Activated CD8-positive, alpha-beta memory T cell treated with anti-CD3 and anti-CD28 coated beads for 1 hour (primary cell): ENCODE measurements at regions not wholly inside any gene's neighbourhood (a gene's known extent, or its start where the extent isn't known, plus 50 kb on each side); places are given as distances from the start of the nearest gene placed in this dataset.

Experiments used
- DNase-seq, 2 donors: peaks; one replicate each; pipeline ENCODE4 v3.0.0-alpha.2; 2020; ENCODE audit warnings: low read depth in 1 of 2; ENCODE audit errors: extremely low read depth in 1 of 2

DNA sequence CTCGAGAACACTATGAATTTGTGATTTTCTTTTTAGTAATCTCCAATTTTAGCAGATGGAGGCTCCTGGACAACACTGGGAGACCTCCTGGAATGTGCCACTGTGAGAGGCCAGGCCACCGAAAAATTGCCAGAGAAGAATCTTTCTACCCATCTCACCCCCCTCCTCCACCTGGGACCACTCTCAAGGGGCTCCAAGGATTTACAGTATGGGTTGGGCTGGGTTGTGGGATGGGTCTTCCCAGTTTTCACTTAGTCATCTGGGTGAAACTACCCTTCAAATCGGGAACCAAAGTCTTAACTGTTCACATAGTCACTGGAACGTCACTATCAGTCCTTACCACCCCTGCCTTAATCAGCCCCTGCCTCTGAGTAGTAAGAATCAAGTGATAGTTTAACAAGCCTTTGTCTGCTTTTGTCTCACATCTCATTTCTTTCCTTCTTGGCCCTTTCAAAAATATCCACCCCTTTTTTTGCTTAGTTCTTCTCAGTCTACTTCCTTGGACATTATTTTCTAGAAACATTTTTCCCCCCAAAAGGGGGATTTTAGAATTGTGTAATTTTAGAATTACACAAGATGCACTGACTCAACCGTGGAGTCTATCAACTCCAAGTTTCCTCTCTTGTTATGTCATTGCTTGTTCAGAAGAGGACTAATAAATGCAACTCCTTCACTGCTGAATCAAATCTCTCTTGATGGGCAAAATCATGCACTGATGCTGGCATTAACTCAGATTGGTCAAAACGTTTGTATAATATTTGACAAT lies 148.2 kb upstream of the MOCS1 start:
- DNase-seq: no peak

DNA sequence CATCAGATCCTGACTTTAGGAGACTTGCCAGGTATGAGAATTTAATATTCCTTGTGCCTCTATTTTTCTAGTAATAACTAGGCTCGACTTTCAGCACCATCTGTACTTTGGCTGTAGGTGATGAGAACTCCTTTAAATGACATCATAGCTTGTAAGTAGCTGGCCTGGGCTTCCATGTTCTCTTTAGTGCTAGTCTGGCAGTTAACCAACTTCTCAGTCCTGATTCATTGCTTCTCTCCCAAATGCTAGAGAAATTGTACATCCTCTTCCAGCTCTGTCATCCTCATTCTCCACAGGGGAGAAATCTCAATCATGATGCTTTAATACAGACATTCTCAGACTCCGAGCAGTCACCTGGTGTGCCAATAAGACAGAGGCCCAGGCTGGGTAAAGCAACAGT lies 143.5 kb upstream of the MOCS1 start:
- DNase-seq: no peak

DNA sequence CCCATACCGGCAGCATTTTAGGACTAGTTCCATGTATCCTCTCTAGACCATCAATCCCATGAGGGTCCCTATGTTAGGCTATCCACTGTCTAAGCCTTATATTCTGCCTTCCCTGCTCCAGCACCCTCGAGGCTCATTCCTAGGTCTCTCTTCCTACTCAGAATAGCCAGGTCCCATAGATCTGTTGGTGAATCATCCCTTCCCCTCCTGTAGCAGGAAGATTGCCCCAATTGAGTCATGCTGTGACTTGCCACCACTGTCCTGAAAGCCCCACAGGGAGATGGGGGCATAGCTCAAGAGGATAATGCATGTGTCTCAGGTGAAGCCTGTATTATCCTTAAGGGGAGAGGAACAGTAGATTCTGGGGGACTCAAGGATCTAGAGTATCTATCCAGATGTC lies 143.1 kb upstream of the MOCS1 start:
- no peak for DNase-seq

DNA sequence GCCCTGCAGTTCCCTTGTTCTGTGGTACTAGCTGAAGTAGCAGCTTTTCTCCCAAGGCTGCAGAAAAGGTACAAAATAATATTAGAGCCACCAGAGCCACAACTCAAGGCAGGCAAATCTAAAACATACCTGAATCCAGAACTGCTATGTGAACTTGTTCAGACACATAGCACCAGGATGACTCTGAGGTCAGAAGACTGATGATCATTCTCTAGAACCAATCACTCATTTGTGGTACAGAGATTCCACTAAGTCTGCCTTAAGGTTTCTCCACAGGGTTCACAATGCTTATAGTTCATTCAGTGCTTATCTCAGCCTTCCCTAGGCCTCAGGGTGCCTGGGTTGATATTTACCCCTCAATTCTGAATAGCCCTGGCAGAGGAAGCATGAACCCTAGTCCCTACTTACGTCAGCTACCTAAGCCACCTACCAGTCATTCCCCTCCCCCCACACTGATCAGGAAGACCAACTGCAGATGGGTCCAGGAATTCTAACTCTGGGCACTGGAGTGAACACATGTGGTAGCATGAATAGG lies 140.9 kb upstream of the MOCS1 start:
- DNase-seq: no peak

DNA sequence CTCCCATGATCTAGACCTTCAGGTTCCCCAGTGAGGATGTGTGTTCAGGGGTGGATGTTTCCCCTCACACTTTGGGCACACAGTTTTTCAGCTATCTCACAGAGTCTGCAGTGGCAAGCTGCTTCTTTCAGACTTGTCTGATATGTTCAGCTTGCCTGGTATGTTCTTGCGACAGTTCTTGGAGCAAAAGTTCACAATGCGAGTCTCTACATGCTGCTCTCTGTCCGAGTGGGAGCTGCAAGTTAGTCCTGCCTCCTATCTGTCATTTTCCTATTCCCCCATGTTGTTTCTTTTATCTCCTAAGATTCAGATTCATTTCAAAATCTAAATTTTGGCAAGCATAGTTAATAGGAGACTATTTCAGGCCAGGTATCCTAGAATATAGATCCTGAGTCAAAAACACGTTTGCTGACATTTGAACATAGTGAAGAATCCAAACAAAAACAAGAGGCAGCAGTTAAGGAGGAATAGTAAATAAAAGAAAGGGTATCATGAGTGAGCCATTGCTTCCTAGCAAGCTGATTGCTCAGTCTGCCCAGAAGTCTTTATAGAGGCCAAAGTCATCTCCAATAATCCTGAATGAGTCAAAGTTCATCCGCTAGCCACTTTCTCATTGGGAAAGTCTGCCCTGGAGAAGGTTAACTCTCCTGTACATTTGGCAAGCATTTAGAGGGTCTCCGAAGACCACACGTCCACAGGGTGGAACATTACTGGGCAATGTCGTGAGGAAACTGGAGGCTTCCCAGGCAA lies 140.2 kb upstream of the MOCS1 start:
- no peak for DNase-seq

DNA sequence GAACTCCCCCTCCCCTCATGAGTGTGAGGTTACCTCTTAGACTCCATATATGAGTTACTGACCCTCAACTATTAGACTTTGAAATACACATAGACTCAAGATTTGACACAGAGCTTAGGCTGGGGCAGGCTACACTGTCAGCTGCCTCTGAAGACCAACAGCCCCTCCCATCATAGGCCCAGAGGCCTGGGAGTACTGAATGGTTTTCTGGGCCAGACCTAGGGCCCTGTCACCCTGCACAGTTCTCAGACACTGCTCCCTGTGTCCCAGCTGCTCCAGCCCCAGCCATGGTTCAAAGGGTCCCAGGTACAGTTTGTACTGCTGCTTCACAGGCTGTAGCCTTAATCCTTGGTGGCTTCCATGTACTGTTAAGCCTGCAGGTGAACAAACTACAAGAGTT lies 132.1 kb upstream of the MOCS1 start:
- no peak for DNase-seq

DNA sequence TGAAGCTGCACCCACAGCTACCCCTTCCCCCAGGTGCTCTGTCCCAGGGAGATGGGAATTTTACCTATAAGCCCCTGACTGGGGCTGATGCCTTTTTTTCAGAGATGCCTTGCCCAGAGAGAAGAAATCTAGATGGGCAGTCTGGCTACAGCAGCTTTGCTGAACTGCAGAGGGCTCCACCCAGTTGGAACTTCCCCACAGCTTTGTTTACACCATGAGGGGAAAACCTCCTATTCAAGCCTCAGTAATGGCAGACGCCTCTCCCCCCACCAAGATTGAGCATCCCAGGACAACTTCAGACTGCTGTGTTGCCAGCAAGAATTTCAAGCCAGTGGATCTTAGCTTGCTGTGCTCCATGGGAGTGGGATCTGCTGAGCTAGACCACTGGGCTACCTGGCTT lies 122.6 kb upstream of the MOCS1 start:
- no peak for DNase-seq

DNA sequence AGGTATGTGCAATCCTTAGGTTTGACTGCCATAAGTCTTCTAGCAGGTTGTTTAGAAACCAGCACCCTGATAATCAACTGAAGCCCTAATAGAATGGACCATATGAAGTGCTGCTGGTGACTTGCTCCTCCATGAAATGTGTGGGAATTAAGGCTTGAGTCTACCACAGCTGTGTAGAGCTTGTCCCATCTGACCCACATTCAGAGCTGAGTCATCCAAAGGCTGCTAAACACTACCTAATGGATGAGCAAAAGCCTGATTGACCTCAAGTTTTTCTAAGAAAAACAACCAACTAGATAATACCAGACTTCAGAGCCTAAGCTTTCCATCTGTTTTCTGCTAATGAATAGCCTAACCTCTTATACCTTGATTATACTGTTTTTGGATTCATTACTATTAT lies 120.3 kb upstream of the MOCS1 start:
- DNase-seq: no peak

DNA sequence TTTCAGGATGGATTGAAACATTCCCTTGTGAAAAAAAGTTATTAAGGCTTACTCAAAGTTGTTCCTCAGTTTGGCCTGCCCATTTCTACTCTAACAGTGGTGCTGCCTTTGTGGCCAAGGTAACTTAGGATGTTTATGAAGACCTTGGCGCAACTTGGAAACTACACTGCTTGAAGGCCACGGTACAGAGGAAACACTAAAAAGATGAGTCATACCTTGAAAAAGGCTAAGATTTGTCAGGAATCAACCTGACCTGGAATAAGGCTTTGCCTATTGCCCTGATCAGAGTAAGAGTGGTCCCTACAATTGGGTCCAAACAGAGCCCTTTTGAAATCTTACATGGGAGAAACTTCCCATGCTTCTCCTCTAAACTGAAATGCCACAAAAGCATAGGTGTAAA lies 119.9 kb upstream of the MOCS1 start:
- no peak for DNase-seq

DNA sequence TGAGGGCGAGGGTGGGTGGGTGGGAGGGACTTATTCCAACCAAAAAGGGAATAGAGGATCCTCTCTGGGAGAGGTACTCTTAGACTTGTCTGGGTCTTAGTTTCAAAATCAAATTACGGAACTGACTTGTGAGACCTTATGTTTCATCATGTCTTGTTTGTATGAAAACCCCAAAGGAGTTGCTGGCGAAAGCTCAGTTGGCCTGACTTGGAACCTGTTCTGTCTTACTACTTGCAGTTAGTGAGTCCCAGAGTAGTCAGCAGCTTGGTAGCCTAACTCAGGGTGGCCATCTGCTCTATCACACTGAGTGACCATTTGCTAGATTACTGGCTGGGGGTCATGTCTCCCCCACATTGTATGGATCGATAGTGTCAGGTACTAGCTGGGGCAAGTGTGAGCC lies 114.9 kb upstream of the MOCS1 start:
- no peak for DNase-seq

DNA sequence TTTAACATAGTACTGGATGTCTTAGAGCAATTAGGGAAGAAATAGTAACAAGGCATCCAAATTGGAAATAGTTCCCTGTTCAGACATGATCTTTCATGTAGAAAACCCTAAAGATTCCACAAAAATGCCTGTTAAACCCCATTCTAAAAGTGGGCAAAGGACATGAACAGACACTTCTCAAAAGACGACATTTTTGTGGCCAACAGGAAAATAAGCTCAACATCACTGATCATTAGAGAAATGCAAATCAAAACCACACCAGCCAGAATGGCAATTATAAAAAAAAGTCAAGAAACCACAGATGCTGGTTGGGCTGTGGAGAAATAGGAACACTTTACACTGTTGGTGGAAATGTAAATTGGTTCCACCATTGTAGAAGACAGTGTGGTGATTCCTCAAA lies 109.9 kb upstream of the MOCS1 start:
- no peak for DNase-seq

DNA sequence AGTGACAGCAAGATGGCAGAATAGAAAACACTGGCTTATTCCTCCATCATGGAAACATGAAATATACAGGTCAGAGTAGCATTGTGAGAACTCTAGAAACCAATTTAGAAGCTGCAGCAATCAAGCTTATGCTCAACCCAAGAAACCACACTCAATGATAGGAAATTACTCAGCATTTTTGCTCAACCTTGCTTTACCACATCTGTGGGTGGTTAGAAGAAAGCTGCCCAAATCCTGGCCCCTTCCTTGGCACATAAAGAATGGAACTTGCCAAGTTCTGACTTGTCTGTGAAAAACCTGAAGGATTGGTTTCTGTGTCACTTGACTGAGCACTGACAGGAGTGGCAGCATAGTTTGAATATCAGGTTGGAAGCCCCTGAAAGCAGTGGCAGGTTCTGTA lies 108.0 kb upstream of the MOCS1 start:
- no peak for DNase-seq

DNA sequence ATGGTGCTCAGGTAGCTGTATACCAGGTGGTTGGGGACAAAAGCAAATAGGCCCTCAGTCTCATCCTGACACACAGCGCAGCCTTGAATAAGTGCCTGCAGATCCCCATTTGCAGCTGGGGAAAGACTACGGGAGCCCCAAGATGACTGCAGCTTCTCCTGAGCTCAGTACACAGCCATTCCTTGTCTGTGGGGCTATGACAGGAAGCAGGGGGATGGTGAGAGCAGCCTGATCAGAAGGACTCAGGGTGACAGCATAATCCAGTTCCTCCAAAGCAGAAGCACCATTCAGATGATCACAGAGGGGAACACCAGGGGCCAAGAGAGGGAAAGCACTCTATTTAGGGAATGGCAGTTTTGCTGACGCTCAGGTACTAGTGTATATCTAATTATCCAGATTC lies 104.8 kb upstream of the MOCS1 start:
- no peak for DNase-seq

DNA sequence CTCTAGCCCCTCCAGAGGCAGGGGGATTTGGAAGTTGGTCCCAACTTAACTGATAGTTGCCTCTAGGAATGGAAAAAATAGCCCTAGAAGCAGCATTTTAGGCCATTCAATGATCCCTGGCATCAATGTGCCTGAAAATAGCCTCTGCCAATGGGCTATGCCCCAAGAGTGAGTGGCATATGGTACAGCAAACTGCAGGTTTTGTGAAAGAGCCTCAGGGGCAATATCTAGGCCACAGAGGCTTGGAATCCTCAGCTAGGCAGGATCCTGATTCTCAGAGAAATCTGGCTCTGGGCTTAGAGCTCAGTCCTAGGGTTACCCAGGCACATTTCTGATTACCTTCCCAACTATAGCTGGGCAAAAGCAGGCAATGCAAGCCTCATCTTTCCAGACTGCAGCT lies 104.4 kb upstream of the MOCS1 start:
- DNase-seq: no peak

DNA sequence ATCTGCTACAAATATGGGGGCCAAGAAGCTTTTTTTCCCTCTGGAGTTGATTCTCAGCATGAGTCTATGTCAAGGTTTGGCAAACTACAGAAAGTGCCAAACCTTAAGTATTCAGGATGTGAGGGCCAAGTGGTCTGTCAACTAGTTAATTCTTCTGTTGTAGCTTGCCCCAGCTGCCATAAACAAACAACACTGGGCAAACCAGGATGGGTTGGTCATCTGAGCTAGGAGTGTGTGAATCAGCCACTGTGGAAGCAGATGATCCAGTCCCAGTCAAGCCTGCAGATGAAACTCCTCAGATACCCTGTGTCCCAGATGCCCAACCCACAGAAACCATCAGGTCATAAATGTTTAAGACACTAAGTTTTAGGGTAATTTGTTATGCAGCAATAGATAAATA lies 103.0 kb upstream of the MOCS1 start:
- no peak for DNase-seq

DNA sequence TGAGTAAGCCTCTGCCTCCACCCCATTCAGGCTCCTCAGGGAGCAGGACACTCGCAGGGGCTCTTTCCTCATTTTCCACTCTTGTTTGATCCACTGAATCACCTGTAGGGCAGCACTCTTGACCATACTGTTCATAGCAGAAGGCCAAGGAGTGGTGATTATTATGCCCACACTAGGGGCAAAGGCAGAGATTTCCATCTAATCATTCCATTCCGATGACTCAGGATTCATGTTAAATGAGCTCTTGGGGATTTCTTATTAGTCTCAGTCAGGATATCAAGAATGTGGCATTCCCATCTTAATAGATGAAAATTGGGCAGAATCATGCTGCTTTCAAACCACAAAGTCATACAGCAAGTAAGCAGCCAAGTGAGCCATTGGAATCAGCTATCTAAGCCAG lies 101.9 kb upstream of the MOCS1 start:
- no peak for DNase-seq

DNA sequence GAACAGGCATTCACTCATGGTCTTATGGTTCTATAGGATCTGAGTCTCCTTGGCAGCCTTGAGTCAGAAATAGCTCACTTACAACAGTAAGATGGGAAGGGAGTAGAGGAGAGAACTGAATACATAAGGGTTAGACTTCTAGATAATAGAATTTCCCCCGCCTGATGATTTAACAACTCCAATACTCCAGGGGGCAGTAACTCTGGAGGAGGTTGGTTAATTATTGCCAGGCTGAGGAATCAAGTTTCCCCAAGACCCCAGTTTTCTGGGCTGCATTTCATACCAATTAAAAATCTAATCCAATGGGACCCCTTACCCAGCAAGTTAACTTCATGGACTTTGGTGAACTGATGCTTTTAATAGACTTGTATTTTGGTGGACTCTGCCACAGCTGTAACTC lies 94.2 kb upstream of the MOCS1 start:
- no peak for DNase-seq

DNA sequence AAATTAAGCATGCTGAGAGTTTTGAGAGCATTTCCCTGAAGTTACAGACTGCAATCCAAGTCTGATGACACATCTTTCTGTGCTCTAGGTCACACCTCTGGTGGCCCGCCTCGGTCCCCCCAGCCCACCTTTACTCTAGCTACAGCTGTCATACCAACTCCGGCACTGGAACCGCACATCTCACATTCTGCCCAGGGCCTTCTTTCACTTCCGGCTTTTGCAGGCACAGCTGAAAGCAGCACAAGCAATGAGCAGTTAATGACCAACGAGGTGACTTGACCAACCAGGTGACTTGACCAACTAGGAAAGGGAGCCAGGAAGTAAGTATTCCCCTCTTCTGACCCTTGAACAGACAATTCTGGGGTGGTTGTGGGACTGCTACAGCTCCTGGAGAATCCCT lies 88.6 kb upstream of the MOCS1 start:
- DNase-seq: no peak

DNA sequence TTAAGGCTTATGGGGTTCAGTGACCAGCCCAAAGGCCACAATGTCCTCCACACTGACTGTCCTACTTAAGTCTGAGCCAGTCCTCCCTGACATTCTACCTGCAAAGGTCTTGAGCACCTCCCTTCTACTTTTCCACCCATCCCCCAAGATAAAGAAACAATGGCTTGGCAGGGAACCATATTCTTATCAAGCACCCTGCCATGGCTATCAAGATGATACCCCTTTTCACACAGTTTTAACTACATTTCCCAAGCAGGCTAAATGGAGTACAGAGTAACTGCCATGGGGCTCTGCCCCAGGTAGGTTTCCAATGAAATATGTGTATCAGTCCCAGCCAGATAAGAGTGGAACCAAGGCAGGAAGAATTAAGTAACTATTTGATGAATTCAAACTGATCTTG lies 85.9 kb upstream of the MOCS1 start:
- DNase-seq: no peak

DNA sequence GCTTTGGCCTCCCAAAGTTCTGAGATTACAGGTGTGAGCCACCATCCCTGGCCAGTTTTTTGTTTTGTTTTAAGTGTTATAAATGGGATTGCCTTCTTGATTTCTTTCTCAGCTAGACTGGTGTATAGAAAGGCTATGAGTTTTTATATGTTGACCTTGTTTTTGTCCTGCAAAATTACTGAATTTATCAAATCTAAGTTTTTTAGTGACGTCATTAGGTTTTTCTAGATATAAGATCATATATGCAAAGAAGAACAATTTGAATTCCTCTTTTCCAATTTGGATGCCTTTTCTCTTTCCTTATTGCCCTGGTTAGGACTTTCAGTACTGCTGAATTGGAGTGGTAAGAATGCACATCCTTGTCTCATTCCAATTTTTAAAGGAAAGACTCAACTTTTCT lies 81.3 kb upstream of the MOCS1 start:
- DNase-seq: no peak

DNA sequence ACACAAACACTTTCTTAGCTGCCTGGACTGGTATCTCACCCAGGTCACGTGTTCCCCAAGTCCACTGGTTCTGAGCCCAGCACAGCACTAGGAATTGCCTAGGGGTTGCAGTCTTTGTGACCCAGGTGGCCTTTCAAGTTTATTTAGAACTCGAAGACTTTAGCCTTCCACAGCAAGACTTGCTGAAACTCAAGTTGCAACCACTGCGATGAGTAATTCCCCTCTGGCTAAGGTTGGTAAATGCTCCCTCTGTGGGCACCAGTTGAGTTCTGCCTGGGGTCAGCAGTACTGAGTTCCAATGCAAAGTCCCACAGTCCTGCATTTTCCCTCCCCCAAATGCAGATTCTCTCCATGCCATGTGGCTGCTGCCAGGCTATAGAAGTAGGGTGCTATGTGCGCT lies 77.6 kb upstream of the MOCS1 start:
- no peak for DNase-seq

DNA sequence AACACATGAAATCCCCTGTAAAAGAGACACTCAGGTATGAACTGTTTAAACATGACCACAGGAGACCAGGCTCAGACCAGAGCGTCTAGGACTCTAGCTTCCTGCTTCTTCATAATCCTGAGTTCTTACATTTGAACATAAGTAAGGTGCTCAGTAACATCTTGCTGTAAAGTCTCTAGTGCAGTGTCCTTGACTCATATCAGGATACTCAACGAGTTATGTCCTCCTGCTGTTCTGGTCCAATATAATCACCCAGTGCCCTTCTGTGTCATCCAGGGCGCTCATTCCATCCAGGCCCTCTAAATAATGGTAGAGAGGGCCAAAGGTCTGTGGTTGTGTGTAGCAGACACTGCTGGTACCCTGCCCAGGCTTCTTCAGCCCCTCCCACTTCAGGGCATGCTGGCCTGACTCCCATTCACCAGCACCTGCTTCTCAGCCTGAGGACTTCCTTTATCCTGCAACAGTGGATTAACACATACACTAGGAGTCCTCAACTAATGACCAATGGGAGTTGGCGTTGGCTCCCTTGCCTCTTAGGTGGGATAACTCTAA lies 66.8 kb upstream of the MOCS1 start:
- no peak for DNase-seq
